ENCODE measurements at regions not wholly inside any gene's neighbourhood (a gene's known extent, or its start where the extent isn't known, plus 50 kb on each side); places are given as distances from the start of the nearest gene placed in this dataset.

GRCh38 chr4:22596409-22596808, 80.5 kb upstream of the ADGRA3 start:
- Histone ChIP-seq H3K4me3 (no peak overlapping the region), H3K79me2 (ENCODE audit: control insufficient read depth, insufficient read depth, low read length) (no peaks in the 10 kb centered on the region), H3K27ac (ENCODE audit: control insufficient read depth, insufficient read depth) (no peak overlapping the region), H3K9me3 (replicated peaks; ENCODE audit: control insufficient read depth, insufficient read depth, low read length) (no peaks in the 10 kb centered on the region), H2AFZ (ENCODE audit: control insufficient read depth, low read depth, low read length) (no peak overlapping the region), H3K27me3 (replicated peaks in 1 of 2; ENCODE audit: control insufficient read depth in 2 of 2, insufficient read depth in 2 of 2, low read length in 1 of 2) (no peaks in the 10 kb centered on the region), H3K9ac (ENCODE audit: control insufficient read depth, insufficient read depth, low read length) (no peak overlapping the region), H3K4me1 (ENCODE audit: control insufficient read depth, insufficient read depth, low read length) (no peaks in the 10 kb centered on the region), H4K20me1 (ENCODE audit: control insufficient read depth, insufficient read depth) (no peaks in the 10 kb centered on the region), H3K36me3 (ENCODE audit: control insufficient read depth in 2 of 2, insufficient read depth in 2 of 2, low read length in 1 of 2) (no peaks in the 10 kb centered on the region), H3K4me2 (ENCODE audit: control insufficient read depth, insufficient read depth) (no peak overlapping the region)
- intact Hi-C loops (cut with micrococcal nuclease; ENCODE audit: unreplicated experiment) (loop anchor here (5.0 kb wide), 3 partner anchors 79 to 114 kb away; partner anchors contain the start of gene ADGRA3), in situ Hi-C loops (cut with MboI) (no loop called here)
- DNase-seq (ENCODE audit: low read depth, low spot score) (no peak), ATAC-seq (peak; percentile 6; the same call in 1 of the 3 replicates), FAIRE-seq (no peak)
- WGBS (ENCODE audit: insufficient coverage, insufficient replicate concordance, low lambda C conversion rate, missing lambda C conversion rate), result 6% methylated on average over 2 of the region's 2 CpGs
- peak; percentile 7; the same call in 1 of the 2 replicates for TF ChIP-seq ZNF687 (IDR thresholded peaks at IDR 0.05)
- no peak for TF ChIP-seq PML (IDR thresholded peaks at IDR 0.05; ENCODE audit: low read length)
- TF ChIP-seq POLR2AphosphoS5 (IDR thresholded peaks at IDR 0.05; ENCODE audit: low read length), result no peak
- no peak for TF ChIP-seq CHD1 (IDR thresholded peaks at IDR 0.05; ENCODE audit: low read depth, low read length)
- no peak for TF ChIP-seq CHD2 (IDR thresholded peaks at IDR 0.05; ENCODE audit: borderline replicate concordance, low read depth, low read length)
- TF ChIP-seq SPI1 (IDR thresholded peaks at IDR 0.05; ENCODE audit: borderline replicate concordance, insufficient read depth, low read depth, low read length), result no peak
- ChIA-PET SMC1A (ENCODE audit: uncharacterized antibody, unreplicated experiment) (interaction anchor here (0.9 to 2.6 kb wide), 21 partner anchors 8 to 191 kb away, joined by 3 to 22 read pairs (median 4); no protein-coding TSS in a partner anchor), CTCF (interaction anchor here (0.9 to 1.9 kb wide), 9 partner anchors 11 to 186 kb away, joined by 3 to 8 read pairs (median 4); no protein-coding TSS in a partner anchor), POLR2A (interaction anchor here (1.0 to 3.7 kb wide), 9 partner anchors 10 to 164 kb away, joined by 3 to 17 read pairs (median 5); no protein-coding TSS in a partner anchor), RAD21 (ENCODE audit: unreplicated experiment) (interaction anchor here (1.2 to 3.1 kb wide), 12 partner anchors 8 to 152 kb away, joined by 3 to 27 read pairs (median 6); no protein-coding TSS in a partner anchor)
- no TSS peak for BruUV-seq (replicated peaks)

Data from GM12878 (cell line).